BJ (cell line): ENCODE measurements at regions not wholly inside any gene's neighbourhood (a gene's known extent, or its start where the extent isn't known, plus 50 kb on each side); places are given as distances from the start of the nearest gene placed in this dataset.

Source experiments
- CTCF ChIA-PET: fragments of 350-600 bp; formaldehyde crosslinking; extraction: SDS; loops from one replicate; lab custom pipeline; 2021; ENCODE audit warnings: antibody characterized with exemption, inconsistent platforms; lab: Yijun Ruan, JAX
- POLR2A ChIA-PET: fragments of 300-600 bp; sonication (Branson Sonifier 250); formaldehyde crosslinking; extraction: SDS; loops from one replicate; lab custom pipeline; 2021; ENCODE audit warnings: antibody characterized with exemption; lab: Charles Lee
- DNase-seq: peaks from one replicate; pipeline ENCODE4 v3.0.0-alpha.2; 2011; ENCODE audit warnings: low read depth
- H3K27me3 ChIP-seq: 2 replicates; pipeline ENCODE4 v1.6.0; 2011; ENCODE audit warnings: low read length; ENCODE audit not compliant: control insufficient read depth, insufficient read depth
- H3K36me3 ChIP-seq: 2 replicates; pipeline ENCODE4 v1.5.1; 2011; ENCODE audit warnings: low read length; ENCODE audit not compliant: control insufficient read depth, insufficient read depth
- H3K4me3 ChIP-seq: 2 replicates; pipeline ENCODE4 v1.5.1; 2011; ENCODE audit warnings: low read depth, mild to moderate bottlenecking, control low read depth, low read length
- TF ChIP-seq, protein P1 (sequence below): IDR thresholded peaks from 2 replicates; pipeline ENCODE4 v1.5.1; 2011; ENCODE audit warnings: low read depth, mild to moderate bottlenecking, control low read depth, inconsistent platforms, low read length, moderate library complexity; ENCODE audit not compliant: insufficient read depth

DNA sequence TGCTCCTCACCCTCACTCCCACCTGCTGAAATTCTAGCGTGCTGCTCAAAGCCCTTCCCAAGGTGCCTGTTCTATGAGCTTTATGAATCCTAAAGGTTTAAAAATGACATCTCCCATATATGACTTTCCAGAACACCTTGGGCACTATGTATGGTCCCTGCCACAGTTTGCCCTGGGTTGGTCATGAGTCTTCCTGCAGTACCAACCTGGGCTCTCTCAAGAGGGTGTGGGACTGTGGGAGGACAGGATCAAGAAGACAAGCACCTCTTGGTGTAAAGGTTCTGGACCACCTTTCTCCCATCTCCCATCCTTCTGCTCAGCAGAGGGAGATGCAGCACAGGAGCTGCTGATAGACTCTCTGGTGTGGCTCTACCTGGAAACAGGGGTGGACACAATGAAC is 134.1 kb downstream of the FCRL5 start:
- ChIA-PET CTCF (no interaction called here), POLR2A (no interaction called here)
- DNase-seq: no peak
- Histone ChIP-seq H3K27me3 (0 out of 2 replicates have a peak, but pooled peaks cover 3% of the 10 kb centered on the region), H3K36me3 (no peaks in the 10 kb centered on the region), H3K4me3 (no peak overlapping the region)
- TF ChIP-seq, protein P1, sequence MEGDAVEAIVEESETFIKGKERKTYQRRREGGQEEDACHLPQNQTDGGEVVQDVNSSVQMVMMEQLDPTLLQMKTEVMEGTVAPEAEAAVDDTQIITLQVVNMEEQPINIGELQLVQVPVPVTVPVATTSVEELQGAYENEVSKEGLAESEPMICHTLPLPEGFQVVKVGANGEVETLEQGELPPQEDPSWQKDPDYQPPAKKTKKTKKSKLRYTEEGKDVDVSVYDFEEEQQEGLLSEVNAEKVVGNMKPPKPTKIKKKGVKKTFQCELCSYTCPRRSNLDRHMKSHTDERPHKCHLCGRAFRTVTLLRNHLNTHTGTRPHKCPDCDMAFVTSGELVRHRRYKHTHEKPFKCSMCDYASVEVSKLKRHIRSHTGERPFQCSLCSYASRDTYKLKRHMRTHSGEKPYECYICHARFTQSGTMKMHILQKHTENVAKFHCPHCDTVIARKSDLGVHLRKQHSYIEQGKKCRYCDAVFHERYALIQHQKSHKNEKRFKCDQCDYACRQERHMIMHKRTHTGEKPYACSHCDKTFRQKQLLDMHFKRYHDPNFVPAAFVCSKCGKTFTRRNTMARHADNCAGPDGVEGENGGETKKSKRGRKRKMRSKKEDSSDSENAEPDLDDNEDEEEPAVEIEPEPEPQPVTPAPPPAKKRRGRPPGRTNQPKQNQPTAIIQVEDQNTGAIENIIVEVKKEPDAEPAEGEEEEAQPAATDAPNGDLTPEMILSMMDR: no peak

DNA sequence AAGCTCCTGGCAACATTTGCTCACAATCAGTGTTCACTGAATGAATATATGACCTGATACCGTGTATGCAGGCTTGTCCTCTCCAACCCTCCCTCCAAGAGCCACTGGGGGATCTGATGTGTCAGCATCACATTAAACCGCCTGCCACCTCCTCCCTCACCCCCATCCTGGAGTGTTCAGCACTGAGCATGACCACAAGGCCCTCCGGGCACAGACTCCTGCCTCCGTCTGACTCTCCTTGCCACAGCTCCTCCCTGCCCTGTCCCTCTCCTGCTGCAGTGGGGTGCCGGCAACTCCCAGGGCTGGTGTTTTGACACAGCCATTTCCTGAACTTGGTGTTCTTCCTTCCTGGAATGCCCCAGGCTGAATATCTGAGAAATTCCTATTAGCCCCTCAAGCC is 136.7 kb downstream of the FCRL5 start:
- TF ChIP-seq, protein P1: no peak
- H3K4me3 ChIP-seq: no peak overlapping the region
- POLR2A ChIA-PET: no interaction called here
- CTCF ChIA-PET: no interaction called here
- DNase-seq: no peak
- H3K36me3 ChIP-seq: no peaks in the 10 kb centered on the region
- H3K27me3 ChIP-seq: 0 out of 2 replicates have a peak, but pooled peaks cover 3% of the 10 kb centered on the region

DNA sequence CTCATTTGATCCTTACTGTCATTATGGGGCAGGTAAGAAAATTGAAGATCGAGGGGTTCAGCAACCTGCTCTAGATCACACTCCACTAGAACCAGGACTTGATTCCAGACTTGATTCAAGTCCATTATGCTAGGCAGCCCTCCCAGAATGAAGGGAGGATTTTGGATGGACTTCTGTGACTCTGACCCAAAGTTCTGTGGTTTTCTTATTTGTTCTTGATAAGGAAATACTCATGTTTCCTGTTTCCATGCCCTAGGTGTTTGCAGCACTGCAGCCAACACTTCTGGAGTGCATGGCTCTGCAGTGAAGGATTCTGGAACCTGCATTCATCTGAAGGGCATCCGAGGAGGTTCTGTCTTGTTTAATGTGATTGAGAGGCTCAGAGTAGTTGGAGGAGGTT is 140.0 kb downstream of the FCRL5 start:
- no peak for DNase-seq
- no peak overlapping the region for H3K4me3 ChIP-seq
- H3K36me3 ChIP-seq: no peaks in the 10 kb centered on the region
- POLR2A ChIA-PET: no interaction called here
- no peaks in the 10 kb centered on the region for H3K27me3 ChIP-seq
- TF ChIP-seq, protein P1: no peak
- CTCF ChIA-PET: no interaction called here

DNA sequence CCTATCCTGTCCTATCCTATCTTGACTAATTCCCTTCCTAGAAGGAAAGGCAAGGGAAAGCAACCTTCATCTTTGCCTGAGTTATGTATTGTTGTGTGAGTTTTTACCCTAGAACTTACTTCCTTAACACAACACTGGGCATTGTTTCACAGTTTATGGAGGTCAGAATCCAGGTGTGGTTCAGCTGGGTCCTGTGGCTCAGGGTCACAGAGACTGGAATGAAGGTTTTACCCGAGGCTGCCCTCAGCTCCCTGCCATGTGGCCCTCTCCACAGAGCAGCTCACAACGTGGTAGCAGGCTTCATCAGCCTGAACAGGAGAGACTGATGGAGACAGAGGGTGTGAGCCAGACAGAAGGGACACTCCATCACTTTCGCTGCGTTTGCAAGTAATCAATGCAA is 140.5 kb downstream of the FCRL5 start:
- H3K36me3 ChIP-seq: no peaks in the 10 kb centered on the region
- CTCF ChIA-PET: no interaction called here
- DNase-seq: no peak
- no peak overlapping the region for H3K4me3 ChIP-seq
- TF ChIP-seq, protein P1: no peak
- POLR2A ChIA-PET: no interaction called here
- H3K27me3 ChIP-seq: no peaks in the 10 kb centered on the region

DNA sequence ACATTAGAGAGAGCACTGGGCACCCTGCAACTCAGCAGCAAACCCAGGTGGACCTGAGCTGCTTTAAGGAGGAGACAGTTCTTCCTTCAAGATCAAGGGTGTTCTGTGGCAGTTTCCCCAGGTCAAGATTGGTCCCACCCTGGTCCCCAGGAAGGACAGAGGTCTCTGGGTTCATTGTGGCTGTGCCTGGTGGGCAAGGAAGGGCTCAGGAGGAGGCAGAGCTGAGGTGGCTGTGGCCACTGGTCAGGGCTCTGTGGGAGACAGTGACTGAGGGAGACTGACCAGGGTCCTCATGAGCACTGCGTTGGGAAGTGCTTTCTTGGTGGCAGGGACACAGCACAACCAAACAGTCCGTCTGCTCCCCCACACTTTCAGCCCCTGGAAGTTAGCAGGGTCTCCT is 141.3 kb downstream of the FCRL5 start:
- Histone ChIP-seq H3K27me3 (no peaks in the 10 kb centered on the region), H3K36me3 (no peaks in the 10 kb centered on the region), H3K4me3 (no peak overlapping the region)
- CTCF ChIA-PET: no interaction called here
- TF ChIP-seq, protein P1: no peak
- POLR2A ChIA-PET: no interaction called here
- no peak for DNase-seq
